Fibroblast of the conjunctiva (primary cell): ENCODE measurements at regions not wholly inside any gene's neighbourhood (a gene's known extent, or its start where the extent isn't known, plus 50 kb on each side); places are given as distances from the start of the nearest gene placed in this dataset.
"Not testable (repeated sequence)": the region's sequence is repeated elsewhere in the genome, so short reads cannot be mapped to it uniquely, and the experiment has no call there.

ENCODE experiments used
- DNase-seq: peaks from one replicate; pipeline ENCODE4 v3.0.0-alpha.2; 2010; ENCODE audit warnings: low read depth

- DNase-seq: no peak
Observed at GRCh38 chr3:161600173-161600572, 103.6 kb downstream of the OTOL1 start.

- DNase-seq: peak; percentile 21
Observed at GRCh38 chr3:161602475-161602874, 105.9 kb downstream of the OTOL1 start.

GRCh38 chr3:161602918-161603317 is 106.3 kb downstream of the OTOL1 start:
- DNase-seq: no peak

DNA sequence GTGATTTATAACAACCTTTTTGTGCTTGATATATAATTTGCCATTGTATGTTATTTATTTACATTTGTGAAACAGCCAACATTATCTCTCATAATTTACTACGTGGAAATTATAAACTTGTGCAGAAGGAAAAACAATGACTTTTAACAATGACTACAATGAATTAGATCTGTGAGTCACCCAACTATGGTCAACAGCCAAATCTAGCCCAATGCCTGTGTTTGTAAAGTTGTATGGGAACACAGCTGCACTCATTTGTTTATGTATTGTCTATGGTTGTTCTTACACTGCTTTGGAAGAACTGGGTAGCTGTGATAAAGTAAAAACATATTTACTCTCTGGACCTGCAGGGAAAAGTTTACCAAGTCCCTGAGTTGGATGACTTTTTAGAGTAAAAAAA is 110.4 kb downstream of the OTOL1 start:
- DNase-seq: no peak

- DNase-seq: no peak
Observed at GRCh38 chr3:161619351-161619750, 122.7 kb downstream of the OTOL1 start.

DNA sequence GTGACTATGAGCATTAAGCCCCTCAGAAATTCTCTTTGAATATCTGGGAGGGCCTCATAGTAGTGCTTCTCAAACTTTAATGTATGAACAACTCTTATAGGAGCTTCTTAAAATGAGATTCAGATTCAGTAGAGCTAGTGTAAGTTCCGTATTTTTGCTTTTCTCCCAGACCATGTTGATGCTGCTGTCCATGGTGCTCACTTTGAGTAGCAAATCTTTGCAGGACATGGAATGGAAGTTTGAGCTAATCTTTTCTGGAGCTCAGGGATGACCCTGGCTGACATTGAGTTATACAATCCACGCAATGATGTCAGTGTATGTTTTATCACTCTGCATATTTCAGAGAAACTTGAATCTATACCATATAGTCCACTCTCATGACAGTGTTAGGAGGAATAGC is 134.2 kb downstream of the OTOL1 start:
- DNase-seq: no peak

DNA sequence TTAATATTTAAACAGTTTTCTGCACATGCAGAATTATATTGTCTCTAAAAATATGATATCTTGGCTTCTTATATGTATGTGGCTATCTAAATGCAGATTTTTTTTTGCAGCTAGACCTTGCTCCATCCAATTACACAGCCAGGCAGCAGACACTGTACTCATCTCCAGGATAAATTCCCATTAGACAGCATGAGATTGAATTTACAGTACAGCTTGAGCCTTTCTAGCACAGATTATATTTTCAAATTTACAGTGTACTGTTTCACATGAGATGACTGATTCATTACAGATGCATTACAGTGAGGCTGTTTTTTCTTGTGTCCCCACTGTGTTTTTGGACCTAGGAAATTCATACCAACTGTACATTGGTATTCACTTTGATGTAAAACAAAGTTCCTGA is 134.9 kb downstream of the OTOL1 start:
- no peak for DNase-seq

DNA sequence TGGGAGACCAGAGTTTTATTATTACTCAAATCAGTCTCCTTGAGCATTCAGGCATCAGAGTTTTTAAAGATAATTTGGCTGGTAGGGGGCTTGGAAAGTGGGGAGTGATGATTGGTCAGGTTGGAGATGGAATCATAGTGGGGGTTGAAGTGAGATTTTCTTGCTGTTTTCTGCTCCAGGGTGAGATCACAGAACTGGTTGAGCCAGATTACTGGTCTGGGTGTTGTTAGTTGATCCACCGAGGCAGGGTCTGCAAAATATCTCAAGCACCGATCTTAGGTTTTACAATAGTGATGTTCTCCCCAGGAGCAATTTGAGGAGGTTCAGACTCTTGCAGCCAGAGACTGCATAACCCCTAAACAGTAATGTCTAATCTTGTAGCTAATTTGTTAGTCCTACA is 141.0 kb downstream of the OTOL1 start:
- no peak for DNase-seq

GRCh38 chr3:161639095-161639494 is 142.5 kb downstream of the OTOL1 start:
- DNase-seq: not testable (repeated sequence)

DNA sequence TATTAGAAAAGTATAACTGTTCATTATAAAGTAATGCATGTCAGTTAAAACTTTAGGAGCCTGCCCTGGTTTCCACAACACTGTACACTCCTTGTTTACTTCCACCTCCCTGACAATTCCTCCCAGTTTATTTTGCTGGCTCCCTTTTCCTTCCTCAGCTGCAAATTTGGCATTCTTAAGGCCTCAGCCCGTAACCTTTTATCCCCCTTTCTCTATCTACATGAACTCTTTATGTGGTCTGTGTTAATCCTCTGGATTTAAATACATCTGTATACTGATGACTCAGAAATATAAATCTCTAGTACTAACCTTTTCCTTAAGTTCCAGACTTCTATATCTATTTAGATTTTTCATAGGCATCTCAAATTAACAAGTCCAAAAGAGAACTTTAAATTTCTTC is 143.6 kb downstream of the OTOL1 start:
- no peak for DNase-seq

DNA sequence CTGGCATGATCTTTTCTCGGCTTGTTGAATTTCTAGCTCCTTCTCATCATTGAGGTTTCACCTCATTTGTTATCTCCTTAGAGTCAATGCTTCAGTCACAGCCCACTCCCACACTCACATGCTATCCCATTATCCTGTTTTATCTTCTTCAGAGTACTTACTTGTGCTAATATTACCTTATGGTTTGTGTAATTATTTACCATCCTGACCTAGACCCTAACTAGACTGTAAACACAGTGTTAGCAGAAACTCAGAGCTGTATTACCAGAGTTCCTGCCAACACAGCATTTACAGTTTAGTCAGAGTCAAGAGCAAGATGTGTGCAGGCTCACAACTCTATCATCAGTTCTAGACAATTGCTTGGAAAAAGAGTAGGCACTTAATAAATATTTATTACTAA is 144.7 kb downstream of the OTOL1 start:
- DNase-seq: no peak

DNA sequence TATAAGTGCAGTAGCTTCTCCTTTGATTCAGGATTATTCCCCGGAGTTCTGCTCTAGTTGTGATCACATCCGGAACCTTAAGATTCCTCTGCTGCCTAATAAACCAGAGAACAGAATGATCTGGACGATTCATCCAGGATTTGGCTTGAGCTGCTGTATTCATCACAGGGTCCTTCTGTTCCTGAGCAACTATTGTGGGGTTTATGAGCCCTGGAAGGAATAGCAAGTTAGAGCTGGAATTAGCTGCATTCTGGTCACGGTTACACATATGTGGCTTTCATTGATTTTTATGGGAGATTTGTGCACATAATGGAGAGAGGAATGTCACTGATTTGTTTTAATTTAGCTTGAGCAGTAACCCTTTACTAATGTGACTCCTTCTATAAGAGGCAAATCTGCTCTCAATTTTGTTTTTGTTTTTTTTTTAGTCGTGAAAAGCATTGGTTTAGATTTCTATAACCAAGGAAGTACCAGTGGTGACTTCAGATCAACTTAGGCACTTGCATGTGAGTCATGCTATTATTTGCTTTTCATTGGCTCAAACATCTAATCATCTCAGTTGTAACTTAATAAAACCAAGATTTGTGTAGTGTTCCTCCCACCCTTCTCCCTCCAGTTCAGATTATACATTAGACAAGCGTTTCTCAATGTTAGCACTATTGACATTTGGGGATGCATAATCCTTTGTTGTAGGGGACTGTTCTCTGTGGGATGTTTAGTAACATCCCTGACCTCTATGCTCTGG is 148.5 kb downstream of the OTOL1 start:
- no peak for DNase-seq

DNA sequence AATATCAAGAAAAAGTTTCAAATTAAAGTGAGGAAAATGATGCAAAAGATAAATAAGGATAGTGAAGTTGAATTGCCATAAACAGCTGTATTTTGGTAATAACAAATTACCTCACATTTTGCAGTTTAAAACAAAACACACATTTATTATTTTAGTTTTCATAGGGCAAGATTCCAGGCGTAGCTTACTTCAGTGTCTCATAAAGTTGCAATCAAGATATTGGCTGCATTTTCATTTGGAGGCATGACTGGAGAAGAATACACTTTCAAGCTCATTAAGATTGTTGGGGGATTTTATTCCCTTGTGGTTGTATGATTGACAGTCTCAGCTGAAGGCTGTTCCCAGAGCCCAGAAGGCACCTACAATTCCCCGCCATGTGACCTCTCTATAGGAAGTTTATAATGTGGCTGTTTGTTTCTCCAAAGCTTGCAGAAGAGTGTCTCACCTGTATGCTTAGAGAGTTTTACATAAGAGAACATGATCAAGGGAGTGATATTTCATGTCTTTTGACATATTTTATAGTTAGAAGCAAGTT is 151.4 kb downstream of the OTOL1 start:
- no peak for DNase-seq

GRCh38 chr3:161649900-161650484 is 153.4 kb downstream of the OTOL1 start:
- DNase-seq: no peak

DNA sequence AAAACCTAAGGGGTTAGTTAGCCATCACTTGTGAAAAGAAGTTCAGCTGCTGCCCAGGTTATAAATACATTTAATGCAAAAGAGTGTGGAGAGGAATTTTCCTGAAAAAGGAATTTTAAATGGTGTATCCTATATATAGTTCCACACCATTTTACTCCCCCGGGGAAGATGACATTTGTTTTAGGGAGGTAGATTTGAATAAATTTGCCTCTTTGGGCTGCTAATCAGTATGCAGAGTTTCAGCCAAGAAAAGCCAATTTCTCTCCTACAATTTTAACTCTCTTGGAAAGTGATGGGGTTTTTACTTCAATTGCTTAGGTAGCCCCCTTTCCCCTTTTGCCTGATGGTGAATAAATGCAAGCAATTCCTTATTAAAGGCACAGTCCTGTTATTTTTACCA is 161.2 kb downstream of the OTOL1 start:
- no peak for DNase-seq

- no peak for DNase-seq
Observed at GRCh38 chr3:161671141-161671540, 174.5 kb downstream of the OTOL1 start.

GRCh38 chr3:161672478-161672877 is 175.9 kb downstream of the OTOL1 start:
- DNase-seq: no peak

GRCh38 chr3:161673866-161674265 is 177.3 kb downstream of the OTOL1 start:
- DNase-seq: no peak

DNA sequence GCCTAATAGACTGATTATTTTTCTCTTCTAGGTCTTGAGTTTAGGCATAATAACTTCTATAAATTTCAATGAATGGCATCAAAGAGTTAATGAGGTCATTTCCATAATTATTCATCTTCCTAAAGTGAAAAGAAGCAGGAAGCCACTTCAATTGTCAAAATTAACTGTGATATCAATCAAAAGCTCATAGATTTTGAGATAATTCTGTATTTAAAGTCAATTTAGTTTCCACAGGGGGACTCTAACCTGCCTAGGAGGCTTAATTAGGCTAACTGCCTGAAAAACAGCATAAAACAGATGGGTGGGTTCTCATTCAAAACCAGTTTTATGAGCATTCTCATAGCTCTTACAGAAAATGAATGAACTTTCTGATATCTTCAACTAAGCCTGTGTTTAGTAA is 177.8 kb downstream of the OTOL1 start:
- no peak for DNase-seq

- not testable (repeated sequence) for DNase-seq
Observed at GRCh38 chr3:161681831-161682230, 185.2 kb downstream of the OTOL1 start.

DNA sequence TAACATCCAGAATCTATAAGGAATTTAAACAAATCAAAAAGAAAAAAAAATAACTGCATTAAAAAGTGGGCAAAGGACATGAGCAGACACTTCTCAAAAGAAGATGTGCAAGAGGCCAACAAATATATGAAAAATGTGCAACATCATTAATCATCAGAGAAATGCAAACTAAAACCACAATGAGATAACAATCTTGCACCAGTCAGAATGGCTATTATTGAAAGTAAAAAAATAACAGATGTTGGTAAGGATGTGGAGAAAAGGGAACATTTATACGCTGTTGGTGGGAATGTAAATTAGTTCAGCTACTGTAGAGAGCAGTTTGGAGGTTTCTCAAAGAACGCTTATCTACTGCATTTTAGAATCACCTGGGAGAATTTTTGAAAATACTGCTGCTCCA is 186.1 kb downstream of the OTOL1 start:
- DNase-seq: no peak

GRCh38 chr3:161689584-161690298 is 193.1 kb downstream of the OTOL1 start:
- DNase-seq: no peak

DNA sequence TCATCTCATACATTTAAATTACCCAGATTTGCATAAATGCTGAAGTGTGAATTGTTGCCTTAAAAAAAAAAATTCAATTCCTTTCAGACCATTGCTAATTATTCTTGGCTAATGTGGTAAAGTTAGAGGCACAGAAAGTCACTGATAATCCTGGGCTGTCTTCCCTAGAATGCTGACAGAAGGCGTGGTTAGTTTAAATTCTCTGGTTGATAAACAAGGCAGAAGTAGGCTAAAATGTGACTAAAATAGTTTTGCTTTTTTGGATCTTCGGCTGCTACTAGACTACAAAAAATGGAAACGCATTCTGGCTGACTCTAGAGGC is 193.7 kb downstream of the OTOL1 start:
- DNase-seq: no peak
